ENCODE measurements at regions not wholly inside any gene's neighbourhood (a gene's known extent, or its start where the extent isn't known, plus 50 kb on each side); places are given as distances from the start of the nearest gene placed in this dataset.
"Not testable (repeated sequence)": the region's sequence is repeated elsewhere in the genome, so short reads cannot be mapped to it uniquely, and the experiment has no call there.

GRCh38 chr2:153420394-153420793 is 58.2 kb downstream of the RPRM start:
- DNase-seq = no peak

GRCh38 chr2:153417077-153417476 is 61.5 kb downstream of the RPRM start:
- DNase-seq = no peak

GRCh38 chr2:153416071-153416470 is 62.5 kb downstream of the RPRM start:
- DNase-seq = no peak

- DNase-seq = no peak
Measured at GRCh38 chr2:153408710-153409385, 69.7 kb downstream of the RPRM start.

GRCh38 chr2:153405196-153405595 is 73.4 kb downstream of the RPRM start:
- DNase-seq = no peak

- DNase-seq = no peak
Measured at GRCh38 chr2:153404792-153405191, 73.8 kb downstream of the RPRM start.

GRCh38 chr2:153403940-153404339 is 74.6 kb downstream of the RPRM start:
- no peak for DNase-seq

GRCh38 chr2:153403352-153403751 is 75.2 kb downstream of the RPRM start:
- DNase-seq = not testable (repeated sequence)

- DNase-seq = no peak
Measured at GRCh38 chr2:153394686-153395085, 83.9 kb downstream of the RPRM start.

GRCh38 chr2:153394247-153394646 is 84.3 kb downstream of the RPRM start:
- DNase-seq = no peak

GRCh38 chr2:153393518-153393917 is 85.0 kb downstream of the RPRM start:
- DNase-seq = no peak

- no peak for DNase-seq
Measured at GRCh38 chr2:153391131-153391530, 87.4 kb downstream of the RPRM start.

- no peak for DNase-seq
Measured at GRCh38 chr2:153388246-153388645, 90.3 kb downstream of the RPRM start.

- no peak for DNase-seq
Measured at GRCh38 chr2:153387203-153387602, 91.4 kb downstream of the RPRM start.

GRCh38 chr2:153386481-153386897 is 92.1 kb downstream of the RPRM start:
- DNase-seq = no peak

- DNase-seq = no peak
Measured at GRCh38 chr2:153373510-153374279, 104.9 kb downstream of the RPRM start.

GRCh38 chr2:153360239-153360638 is 118.3 kb downstream of the RPRM start:
- DNase-seq = no peak

GRCh38 chr2:153354377-153354776 is 124.2 kb downstream of the RPRM start:
- no peak for DNase-seq

- DNase-seq = no peak
Measured at GRCh38 chr2:153349603-153350002, 129.0 kb downstream of the RPRM start.

GRCh38 chr2:153347818-153348495 is 130.6 kb downstream of the RPRM start:
- no peak for DNase-seq

- no peak for DNase-seq
Measured at GRCh38 chr2:153320879-153321278, 157.7 kb downstream of the RPRM start.

- DNase-seq = no peak
Measured at GRCh38 chr2:153311432-153311831, 167.1 kb downstream of the RPRM start.

GRCh38 chr2:153308466-153308865 is 170.1 kb downstream of the RPRM start:
- no peak for DNase-seq

GRCh38 chr2:153307223-153307622 is 171.3 kb downstream of the RPRM start:
- no peak for DNase-seq

All from NCI-H345 (cell line).